DMS 273 (cell line): ENCODE measurements at regions not wholly inside any gene's neighbourhood (a gene's known extent, or its start where the extent isn't known, plus 50 kb on each side); places are given as distances from the start of the nearest gene placed in this dataset.
A peak's percentile ranks its signal among the peaks of the same experiment; 100 is the strongest.
"Not testable (repeated sequence)": the region's sequence is repeated elsewhere in the genome, so short reads cannot be mapped to it uniquely, and the experiment has no call there.

Source experiments
- DNase-seq: peaks from one replicate; lab custom pipeline; 2025; ENCODE audit not compliant: unreplicated experiment; lab: John Stamatoyannopoulos, UW

- DNase-seq = not testable (repeated sequence)
These were observed 365.9 kb upstream of the SALL1 start for GRCh38 chr16:51516960-51517359.

DNA sequence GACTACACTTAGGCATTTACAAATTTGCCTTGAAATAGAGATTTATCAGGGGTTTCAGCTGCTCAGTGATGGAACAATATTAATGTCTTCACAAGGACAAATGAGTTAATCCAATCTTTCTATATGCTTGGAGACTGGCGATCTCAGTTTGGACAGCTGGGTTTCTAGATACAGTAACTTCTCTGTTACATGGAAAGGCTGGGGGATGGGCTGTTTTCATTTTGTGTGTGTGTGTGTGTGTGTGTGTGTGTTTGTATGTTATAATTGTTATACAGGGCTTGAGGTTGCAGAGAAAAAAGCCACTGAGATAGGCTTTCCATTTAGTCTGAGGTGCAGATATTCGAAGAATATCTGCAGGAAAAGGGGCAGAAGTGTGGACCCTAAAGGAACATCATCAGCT is 359.3 kb upstream of the SALL1 start:
- DNase-seq = no peak

- DNase-seq = peak; percentile 18
These were observed 358.3 kb upstream of the SALL1 start for GRCh38 chr16:51509336-51509735.

DNA sequence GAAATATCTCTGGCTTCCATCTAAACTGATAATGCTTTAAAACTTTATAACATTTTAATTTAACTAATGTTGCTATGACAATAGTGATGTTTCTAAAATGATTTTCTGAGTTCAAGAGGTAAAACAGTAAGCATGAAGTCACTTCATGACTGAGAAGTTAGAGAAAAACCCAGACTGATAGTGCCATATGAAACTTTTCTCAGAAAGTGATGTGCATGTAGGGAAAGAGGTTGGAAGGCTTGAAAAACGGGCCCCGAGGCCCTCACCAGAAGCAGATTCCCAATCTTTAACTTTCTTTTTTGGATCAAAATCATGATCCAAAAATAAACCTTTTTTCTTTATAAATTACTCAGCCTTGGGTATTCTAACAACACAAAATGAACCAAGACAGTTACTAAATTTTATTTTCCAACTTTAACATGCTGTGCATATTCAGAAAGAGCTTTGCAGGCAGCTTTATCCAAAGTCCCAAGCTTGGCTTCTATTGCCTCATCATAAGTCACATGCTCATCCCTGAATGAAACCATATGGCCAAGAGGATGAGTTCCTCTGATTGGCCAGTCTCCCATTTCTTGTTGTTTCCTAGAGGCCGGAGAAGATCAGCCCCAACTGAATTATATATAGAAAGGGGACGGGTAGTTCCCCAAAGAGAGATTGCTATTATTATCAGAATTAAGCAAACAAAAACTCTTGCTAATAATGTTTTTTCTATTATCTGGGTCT is 357.6 kb upstream of the SALL1 start:
- peak; percentile 53 for DNase-seq

- DNase-seq = no peak
These were observed 356.2 kb upstream of the SALL1 start for GRCh38 chr16:51507286-51507685.

- DNase-seq = no peak
These were observed 349.2 kb upstream of the SALL1 start for GRCh38 chr16:51500306-51500705.

DNA sequence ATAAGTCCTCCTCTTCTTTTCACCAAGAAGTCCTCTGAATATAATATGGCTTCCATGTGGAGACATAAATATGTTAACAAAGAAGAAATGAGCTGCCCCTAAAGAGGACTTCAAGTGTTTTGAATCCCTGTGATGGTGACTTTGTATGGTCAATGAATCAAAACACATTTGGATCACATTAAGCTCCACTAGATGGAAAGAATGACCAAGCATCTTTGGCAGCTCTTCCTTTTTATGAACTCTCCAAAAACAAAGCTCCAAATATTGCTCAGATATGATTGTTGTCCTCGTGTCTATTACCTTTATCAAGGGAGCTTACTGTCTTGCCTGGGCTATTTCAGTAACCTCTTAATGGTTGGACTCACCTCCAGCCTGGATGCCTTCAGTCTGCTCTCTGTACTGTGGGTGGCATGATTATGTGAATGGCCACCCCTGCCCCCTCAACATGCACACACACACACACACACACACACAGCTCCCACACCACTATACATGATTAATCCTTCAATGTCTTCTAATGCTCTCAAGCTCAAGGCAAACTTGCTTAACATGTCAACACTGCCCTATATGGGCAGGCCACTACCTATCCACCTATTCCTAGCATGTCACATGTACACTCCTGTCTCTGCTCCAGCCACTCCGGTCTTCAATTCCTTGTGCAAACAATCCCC is 346.6 kb upstream of the SALL1 start:
- no peak for DNase-seq

GRCh38 chr16:51490866-51491265 is 339.8 kb upstream of the SALL1 start:
- no peak for DNase-seq

GRCh38 chr16:51487880-51488279 is 336.8 kb upstream of the SALL1 start:
- no peak for DNase-seq

DNA sequence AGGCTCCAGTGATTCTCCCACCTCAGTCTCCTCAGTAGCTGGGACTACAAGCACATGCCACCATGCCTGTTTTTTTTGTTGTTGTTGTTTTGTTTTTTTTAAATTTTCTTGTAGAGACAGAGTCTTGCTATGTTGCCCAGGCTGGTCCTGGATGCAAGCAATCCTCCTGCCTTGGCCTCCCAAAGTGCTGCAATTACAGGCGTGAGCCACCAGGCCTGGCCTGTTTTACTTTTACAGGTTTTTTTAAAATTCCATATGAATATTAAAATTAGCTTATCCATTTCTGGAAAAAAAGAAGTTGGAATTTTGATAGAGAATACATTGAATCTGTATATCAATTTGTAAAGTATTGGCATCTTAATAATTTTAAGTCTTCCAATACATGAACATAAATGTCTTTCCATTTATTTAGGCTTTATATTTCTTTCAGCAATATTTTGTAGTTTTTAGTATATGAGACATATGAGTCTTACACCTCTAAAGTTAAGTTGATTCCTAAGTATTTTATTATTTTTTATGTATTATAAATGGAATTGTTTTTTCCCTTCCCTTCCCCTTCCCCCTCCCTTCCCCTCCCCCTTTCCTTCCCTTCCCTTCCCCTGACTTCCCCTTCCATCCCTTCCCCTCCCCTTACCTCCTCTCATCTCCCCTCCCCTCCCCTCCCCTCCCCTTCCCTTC is 323.5 kb upstream of the SALL1 start:
- DNase-seq = no peak

DNA sequence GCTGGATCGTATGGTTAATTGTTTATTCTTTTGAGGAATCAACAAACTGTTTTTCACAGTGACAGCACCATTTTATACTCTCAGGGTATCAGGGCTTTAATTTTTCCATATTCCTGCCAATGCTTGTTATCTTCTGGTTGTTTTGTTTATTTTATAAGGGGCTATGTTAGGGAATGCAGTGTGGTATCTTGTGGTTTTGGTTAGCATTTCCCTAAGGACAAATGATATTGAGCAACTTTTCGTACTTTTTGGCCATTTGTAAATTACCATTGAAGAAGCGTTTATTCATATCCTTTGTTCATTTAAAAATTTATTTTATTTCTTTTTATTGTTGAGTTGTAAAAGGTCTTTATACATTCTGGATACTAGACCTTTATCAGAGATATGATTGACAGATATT is 322.0 kb upstream of the SALL1 start:
- DNase-seq = no peak

DNA sequence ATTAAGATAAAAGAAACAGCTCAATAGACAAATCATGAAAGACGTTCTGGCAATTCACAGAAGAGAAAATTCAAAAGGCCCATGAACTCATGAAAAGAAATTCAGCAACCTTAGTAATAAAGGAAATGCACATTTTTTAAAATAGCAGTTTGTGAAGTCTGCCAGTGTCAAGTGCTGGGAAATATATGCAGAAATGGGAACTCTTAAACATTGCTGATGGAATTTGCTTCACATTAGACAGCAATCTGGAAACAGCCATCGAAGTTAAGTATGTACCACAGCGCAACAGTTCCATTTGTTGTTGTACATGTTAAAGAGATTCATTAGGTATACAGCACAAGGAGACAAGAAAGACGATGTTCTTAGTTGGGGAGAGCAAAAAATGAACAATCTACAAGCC is 319.4 kb upstream of the SALL1 start:
- no peak for DNase-seq

GRCh38 chr16:51464996-51465395 is 313.9 kb upstream of the SALL1 start:
- DNase-seq = no peak

DNA sequence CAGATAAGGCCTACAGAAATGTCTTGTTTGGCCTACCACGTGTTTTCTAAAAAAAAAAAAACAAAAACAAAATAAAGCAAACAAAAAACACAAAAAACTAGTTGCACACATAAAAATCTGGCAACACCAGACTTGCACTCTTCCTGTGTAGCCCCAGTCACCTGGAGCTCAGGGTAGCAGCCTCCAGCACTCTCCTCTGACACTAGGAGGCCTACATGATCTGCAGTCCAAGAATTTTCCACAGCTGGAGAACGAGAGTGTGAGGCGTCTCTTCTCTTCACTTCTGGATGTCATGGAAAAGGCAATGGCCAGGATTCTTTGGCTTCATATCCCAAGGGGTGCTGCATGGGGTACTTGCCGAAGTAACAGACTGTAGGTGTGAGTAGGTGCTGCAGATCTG is 310.2 kb upstream of the SALL1 start:
- no peak for DNase-seq

DNA sequence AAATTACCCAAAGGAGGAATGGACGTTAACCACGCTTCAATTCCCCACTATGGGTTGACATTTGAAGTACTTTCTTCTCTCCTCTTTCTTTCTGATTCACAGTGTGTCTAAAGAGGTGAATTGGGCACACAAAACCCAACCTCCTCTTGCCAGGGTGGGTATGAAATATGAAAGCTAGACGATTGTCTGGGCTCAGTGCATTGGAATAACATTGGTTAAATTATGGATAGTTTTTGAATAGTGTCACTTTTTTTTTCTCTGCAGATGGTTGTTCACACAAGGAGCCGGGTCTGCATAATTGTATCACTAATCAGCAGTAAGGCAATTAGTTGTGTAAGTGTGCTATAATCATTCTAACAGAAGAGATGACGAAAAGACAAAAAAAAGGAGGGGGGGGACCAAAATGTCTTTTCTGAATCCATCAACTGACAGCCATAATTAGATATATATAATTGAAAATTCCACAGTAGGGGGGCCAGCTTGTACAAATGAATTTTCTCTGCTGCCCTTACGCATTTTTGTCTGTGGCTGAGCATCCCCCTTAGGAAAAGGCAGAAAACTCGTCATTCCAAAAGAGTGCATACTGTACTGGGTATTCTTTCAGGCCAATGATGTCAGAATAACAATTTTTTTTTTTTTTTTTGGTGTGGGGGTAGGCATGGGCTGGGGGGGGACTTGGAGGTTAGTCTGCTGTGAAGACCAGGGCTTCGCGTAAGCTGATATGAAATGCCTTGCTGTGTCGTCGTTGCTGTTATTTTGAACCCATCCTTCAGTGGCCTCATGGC is 307.5 kb upstream of the SALL1 start:
- DNase-seq = no peak

GRCh38 chr16:51457775-51458174 is 306.7 kb upstream of the SALL1 start:
- no peak for DNase-seq

DNA sequence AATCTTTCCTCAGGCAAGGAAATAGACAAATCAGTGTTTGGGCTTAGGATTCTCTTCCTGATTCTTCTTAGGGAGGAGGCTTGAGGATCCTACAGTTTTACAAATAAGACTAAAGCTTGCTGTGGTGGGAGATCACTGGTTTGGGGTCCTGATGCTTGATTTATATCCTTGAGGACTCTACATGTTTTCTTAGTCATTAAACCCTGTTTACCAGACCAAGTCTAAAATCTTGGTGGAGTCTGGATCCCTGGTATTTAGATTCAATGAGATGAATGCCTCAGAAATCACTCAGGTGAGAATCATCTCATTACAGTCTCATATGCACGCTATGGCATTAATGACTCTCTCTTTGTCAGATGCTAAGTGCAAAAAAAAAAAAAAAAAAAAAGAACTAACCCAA is 304.3 kb upstream of the SALL1 start:
- DNase-seq = no peak

DNA sequence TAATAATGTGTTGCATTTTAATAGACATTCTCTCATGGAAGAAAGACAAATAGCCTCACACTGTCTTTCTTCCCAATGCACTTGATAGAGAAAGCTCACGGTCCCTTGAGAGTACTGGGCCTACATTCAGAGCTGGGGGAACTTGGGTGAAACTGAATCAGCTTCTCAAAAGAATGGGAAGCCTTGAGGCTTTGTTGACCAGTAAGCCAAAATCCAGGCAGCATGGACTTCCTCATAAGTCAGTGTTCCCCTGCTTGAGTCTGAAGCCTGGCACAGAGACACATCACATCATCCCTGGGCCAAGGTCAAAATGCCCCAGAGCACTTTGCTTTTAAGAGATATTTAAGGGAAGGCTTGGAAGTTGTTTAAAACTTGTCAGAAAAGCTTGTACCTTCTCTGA is 302.2 kb upstream of the SALL1 start:
- DNase-seq = no peak

GRCh38 chr16:51450909-51451308 is 299.8 kb upstream of the SALL1 start:
- DNase-seq = no peak

GRCh38 chr16:51450376-51450775 is 299.3 kb upstream of the SALL1 start:
- DNase-seq = peak; percentile 8

DNA sequence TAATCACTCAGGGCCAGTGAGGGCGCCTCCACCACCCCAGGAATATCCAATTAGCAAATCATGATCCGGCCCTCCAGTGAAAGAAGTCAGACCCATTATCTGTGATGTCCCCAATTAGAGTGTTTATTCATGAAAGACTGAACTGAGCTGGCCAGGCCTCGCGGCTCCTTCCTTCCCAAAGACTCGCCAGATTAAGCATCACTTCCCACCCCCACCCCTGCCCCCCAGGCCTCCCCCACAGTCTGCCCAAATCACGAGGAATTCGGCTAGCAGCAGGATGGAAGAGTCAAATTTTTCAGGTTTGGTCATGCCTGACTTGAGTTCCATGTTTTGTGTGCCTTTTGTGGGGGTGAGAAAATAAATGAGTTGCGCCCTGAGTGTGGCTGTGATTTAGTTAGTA is 298.4 kb upstream of the SALL1 start:
- no peak for DNase-seq

DNA sequence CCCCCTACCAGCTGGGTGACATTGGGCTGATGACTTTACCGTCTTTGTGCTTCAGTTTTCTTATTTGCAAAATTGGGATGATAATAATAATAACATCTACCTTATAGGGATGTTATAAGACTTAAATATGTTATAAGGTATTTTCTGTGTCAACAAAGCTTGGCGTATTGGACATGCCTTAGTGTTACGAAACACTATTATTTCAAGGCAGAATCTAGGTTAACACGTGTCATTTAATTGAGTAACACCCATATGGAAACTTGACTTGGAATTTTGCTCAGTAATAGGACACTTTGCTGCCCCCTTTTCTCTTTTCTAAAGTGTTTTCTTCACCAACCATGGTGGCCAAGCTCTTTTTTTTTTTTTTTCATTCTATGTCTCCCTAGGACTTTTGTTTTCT is 294.2 kb upstream of the SALL1 start:
- no peak for DNase-seq
